H1 (cell line): ENCODE measurements at regions not wholly inside any gene's neighbourhood (a gene's known extent, or its start where the extent isn't known, plus 50 kb on each side); places are given as distances from the start of the nearest gene placed in this dataset.

Experiments used
- CTCF ChIP-seq, 3 experiments: IDR thresholded peaks; 1 replicate in 2 of 3; 2 replicates in 1 of 3; pipeline versions ENCODE4 v1.5.1 to v1.6.1; 2011; ENCODE audit warnings: low read length in 3 of 3, mild to moderate bottlenecking in 3 of 3, inconsistent platforms in 2 of 3, low read depth in 1 of 3, moderate library complexity in 1 of 3; ENCODE audit not compliant: insufficient read depth in 1 of 3; ENCODE audit errors: control extremely low read depth in 1 of 3
- MAFK ChIP-seq: IDR thresholded peaks from 2 replicates; pipeline ENCODE4 v1.6.1; 2012; ENCODE audit warnings: low read depth, mild to moderate bottlenecking, improper control_type of control experiment, low read length
- POLR2A ChIP-seq, 2 experiments: IDR thresholded peaks; 1 replicate in 1 of 2; 2 replicates in 1 of 2; pipeline ENCODE4 v1.6.1; 2011; ENCODE audit warnings: low read depth in 2 of 2, low read length in 2 of 2, mild to moderate bottlenecking in 2 of 2; ENCODE audit errors: control extremely low read depth in 1 of 2

- no peak for TF ChIP-seq MAFK
- no peak for TF ChIP-seq CTCF (IDR thresholded peaks at IDR 0.05; ENCODE audit: control extremely low read depth in 1 of 3, insufficient read depth in 1 of 3, low read depth in 1 of 3, low read length in 3 of 3)
- TF ChIP-seq POLR2A (IDR thresholded peaks at IDR 0.05; ENCODE audit: control extremely low read depth in 1 of 2, low read depth in 2 of 2, low read length in 2 of 2): no peak
Observed at GRCh38 chr10:27382176-27382575, 121.9 kb upstream of the RAB18 start.
